Stomach (tissue), 8 donors: ENCODE measurements at regions not wholly inside any gene's neighbourhood (a gene's known extent, or its start where the extent isn't known, plus 50 kb on each side); places are given as distances from the start of the nearest gene placed in this dataset.

Source experiments
- DNase-seq, 2 donors: peaks; one replicate each; pipeline versions ENCODE4 v3.0.0 to v3.0.0-alpha.2; 2013 to 2019
- H3K27ac ChIP-seq, 5 donors: fragments of 200-600 bp in 4 of 5; sonication (generic) in 4 of 5; one replicate each; pipeline ENCODE4 v1.5.1; 2013 to 2019; ENCODE audit warnings: mild to moderate bottlenecking in 1 of 5, moderate library complexity in 1 of 5
- H3K27me3 ChIP-seq, 3 donors: fragments of 200-600 bp; sonication (generic); one replicate each; pipeline ENCODE4 v1.5.1; 2017 to 2019; ENCODE audit warnings: mixed run types in 1 of 3
- H3K36me3 ChIP-seq, 4 donors: fragments of 200-600 bp; sonication (generic); 1 replicate in 3 of 4; 2 replicates in 1 of 4; pipeline ENCODE4 v1.5.1; 2016 to 2019
- H3K4me1 ChIP-seq, 4 donors: fragments of 200-600 bp; sonication (generic); one replicate each; pipeline ENCODE4 v1.5.1; 2016 to 2019
- H3K4me3 ChIP-seq, 4 donors: fragments of 200-600 bp; sonication (generic) in 3 of 4; one replicate each; pipeline ENCODE4 v1.5.1; 2016 to 2019; ENCODE audit warnings: mild to moderate bottlenecking in 1 of 4
- H3K9me3 ChIP-seq, 4 donors: fragments of 200-600 bp; sonication (generic); one replicate each; pipeline ENCODE4 v1.5.1; 2016 to 2019
- EP300 ChIP-seq: sonication (generic); formaldehyde crosslinking; IDR thresholded peaks from one replicate; pipeline ENCODE4 v1.6.1; 2017; ENCODE audit warnings: antibody characterized with exemption
- POLR2A ChIP-seq, 4 donors: fragments of 450-650 bp; IDR thresholded peaks; one replicate each; pipeline ENCODE4 v1.6.1; 2016; ENCODE audit warnings: antibody characterized with exemption in 4 of 4, control low read depth in 2 of 4, mild to moderate bottlenecking in 1 of 4, moderate library complexity in 1 of 4
- POLR2AphosphoS5 ChIP-seq, 3 donors: sonication (generic); formaldehyde crosslinking; IDR thresholded peaks; one replicate each; pipeline ENCODE4 v1.6.1; 2016; ENCODE audit warnings: antibody characterized with exemption in 3 of 3
- WGBS, 5 donors: extraction: QIAGEN DNeasy Blood & Tissue Kit in 3 of 5; methylation state at CpG; one replicate each; pipeline versions ENCODE4 v1.1.5 to v1.1.7; 2013 to 2018; 5-methylcytosine and 5-hydroxymethylcytosine counted together
- intact Hi-C: fragments of 100-400 bp; cut with DNase I; formaldehyde crosslinking; loops from one replicate; pipeline ENCODE4 v1.15.1; 2023; ENCODE audit warnings: low total_unique reads
- TF ChIP-seq, protein P1 (sequence below), 7 experiments: fragments of 450-650 bp in 4 of 7; fragments of 200-600 bp in 3 of 7; sonication (generic) in 3 of 7; IDR thresholded peaks; one replicate each; pipeline ENCODE4 v1.5.1; 2016 to 2019; ENCODE audit warnings: antibody characterized with exemption in 7 of 7, control low read depth in 2 of 7, mild to moderate bottlenecking in 1 of 7
- donor health status: healthy with polysubstance abuse.
- donor health status: Bipolar disorder and iron deficiency.
- donor health status: healthy.

DNA sequence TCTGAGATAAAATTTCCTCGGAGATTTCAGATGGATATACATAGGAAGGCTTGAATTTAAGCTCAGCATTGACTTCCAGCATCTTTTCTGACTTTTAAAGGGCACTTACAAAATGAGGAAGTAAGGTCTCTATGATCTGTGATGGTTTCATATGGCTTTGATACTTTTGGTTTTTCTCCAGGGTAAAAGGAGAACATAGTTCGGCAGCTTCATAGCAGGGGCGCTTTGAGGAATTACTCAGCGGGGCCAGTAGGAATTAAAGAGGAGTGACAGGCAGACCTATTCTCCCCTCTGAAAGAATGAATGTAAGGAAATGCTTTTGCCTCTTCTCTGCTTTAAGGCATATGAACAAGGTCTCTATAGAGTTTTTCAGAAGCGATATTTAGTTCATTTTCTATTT is 80.0 kb upstream of the PCDH15 start:
- no peak for DNase-seq
- TF ChIP-seq POLR2AphosphoS5 (IDR thresholded peaks at IDR 0.05) (no peak), EP300 (no peak), POLR2A (IDR thresholded peaks at IDR 0.05) (no peak)
- TF ChIP-seq, protein P1, sequence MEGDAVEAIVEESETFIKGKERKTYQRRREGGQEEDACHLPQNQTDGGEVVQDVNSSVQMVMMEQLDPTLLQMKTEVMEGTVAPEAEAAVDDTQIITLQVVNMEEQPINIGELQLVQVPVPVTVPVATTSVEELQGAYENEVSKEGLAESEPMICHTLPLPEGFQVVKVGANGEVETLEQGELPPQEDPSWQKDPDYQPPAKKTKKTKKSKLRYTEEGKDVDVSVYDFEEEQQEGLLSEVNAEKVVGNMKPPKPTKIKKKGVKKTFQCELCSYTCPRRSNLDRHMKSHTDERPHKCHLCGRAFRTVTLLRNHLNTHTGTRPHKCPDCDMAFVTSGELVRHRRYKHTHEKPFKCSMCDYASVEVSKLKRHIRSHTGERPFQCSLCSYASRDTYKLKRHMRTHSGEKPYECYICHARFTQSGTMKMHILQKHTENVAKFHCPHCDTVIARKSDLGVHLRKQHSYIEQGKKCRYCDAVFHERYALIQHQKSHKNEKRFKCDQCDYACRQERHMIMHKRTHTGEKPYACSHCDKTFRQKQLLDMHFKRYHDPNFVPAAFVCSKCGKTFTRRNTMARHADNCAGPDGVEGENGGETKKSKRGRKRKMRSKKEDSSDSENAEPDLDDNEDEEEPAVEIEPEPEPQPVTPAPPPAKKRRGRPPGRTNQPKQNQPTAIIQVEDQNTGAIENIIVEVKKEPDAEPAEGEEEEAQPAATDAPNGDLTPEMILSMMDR (IDR thresholded peaks at IDR 0.05), result no peak
- H3K4me1 ChIP-seq, result no peaks in the 10 kb centered on the region
- no peak overlapping the region for H3K4me3 ChIP-seq
- H3K9me3 ChIP-seq, result peaks cover 0 to 1% (median 0%) of the 10 kb centered on the region in 4 donors
- H3K27ac ChIP-seq, result no peak overlapping the region
- intact Hi-C loops, result no loop called here
- 59 to 71% (median 61%) methylated on average over 5 of the region's 5 CpGs for WGBS, 5 donors
- no peaks in the 10 kb centered on the region for H3K27me3 ChIP-seq
- H3K36me3 ChIP-seq, result no peaks in the 10 kb centered on the region

DNA sequence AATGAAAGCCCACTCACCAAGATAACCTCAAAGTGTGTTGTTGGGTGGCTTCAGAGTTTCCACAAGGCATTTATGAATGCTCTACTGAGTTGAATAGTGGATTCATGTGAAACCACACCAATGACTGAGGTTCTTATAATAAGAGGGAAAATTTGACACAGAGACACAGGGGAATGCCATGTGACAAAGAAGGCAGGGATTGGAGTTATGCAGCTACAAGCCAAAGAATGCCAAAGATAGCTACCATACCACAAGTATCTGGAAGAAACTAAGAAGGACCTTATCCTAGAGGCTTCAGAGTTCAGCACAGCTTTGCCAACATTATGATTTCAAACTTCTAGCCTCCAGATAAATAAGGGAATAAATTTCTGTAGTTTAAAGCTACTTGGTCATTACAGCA is 68.0 kb upstream of the PCDH15 start:
- H3K27me3 ChIP-seq, result no peaks in the 10 kb centered on the region
- no peaks in the 10 kb centered on the region for H3K4me1 ChIP-seq
- intact Hi-C loops, result no loop called here

DNA sequence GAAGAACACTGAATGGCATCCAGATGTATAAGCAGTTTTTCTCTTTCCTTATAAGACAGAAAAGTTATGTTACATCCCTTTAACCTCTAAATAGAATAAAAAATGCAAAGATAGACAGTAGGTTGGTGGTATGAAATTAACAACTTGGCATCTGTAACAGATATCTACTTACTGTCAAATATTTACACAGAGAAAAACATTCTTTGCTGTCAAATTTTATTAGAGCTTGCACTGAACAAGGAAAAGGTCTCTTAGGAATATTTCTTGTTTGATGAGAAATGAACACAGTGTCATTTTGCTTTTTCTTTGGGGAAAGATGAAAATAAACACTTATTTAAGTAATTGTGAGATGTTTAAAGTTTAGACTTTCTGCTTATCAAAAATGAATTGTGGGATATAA is 65.6 kb upstream of the PCDH15 start:
- intact Hi-C loops, result no loop called here
- no peaks in the 10 kb centered on the region for H3K27me3 ChIP-seq
- H3K4me1 ChIP-seq, result no peaks in the 10 kb centered on the region
- no peak overlapping the region for H3K27ac ChIP-seq
- no peak overlapping the region for H3K4me3 ChIP-seq
- peaks cover 0 to 6% (median 0%) of the 10 kb centered on the region in 4 donors for H3K9me3 ChIP-seq
- TF ChIP-seq POLR2A (IDR thresholded peaks at IDR 0.05) (no peak), POLR2AphosphoS5 (IDR thresholded peaks at IDR 0.05) (no peak), EP300 (no peak)
- TF ChIP-seq, protein P1 (IDR thresholded peaks at IDR 0.05), result no peak
- H3K36me3 ChIP-seq, result no peaks in the 10 kb centered on the region
- no peak for DNase-seq

More for the DNA sequence above, 68.0 kb upstream of the PCDH15 start:
- Histone ChIP-seq H3K36me3 (no peaks in the 10 kb centered on the region), H3K27ac (no peak overlapping the region), H3K9me3 (peaks cover 0 to 6% (median 0%) of the 10 kb centered on the region in 4 donors), H3K4me3 (no peak overlapping the region)
- no peak for DNase-seq
- TF ChIP-seq, protein P1 (IDR thresholded peaks at IDR 0.05), result no peak
- TF ChIP-seq POLR2A (IDR thresholded peaks at IDR 0.05), result no peak
- TF ChIP-seq POLR2AphosphoS5 (IDR thresholded peaks at IDR 0.05), result no peak
- no peak for TF ChIP-seq EP300

DNA sequence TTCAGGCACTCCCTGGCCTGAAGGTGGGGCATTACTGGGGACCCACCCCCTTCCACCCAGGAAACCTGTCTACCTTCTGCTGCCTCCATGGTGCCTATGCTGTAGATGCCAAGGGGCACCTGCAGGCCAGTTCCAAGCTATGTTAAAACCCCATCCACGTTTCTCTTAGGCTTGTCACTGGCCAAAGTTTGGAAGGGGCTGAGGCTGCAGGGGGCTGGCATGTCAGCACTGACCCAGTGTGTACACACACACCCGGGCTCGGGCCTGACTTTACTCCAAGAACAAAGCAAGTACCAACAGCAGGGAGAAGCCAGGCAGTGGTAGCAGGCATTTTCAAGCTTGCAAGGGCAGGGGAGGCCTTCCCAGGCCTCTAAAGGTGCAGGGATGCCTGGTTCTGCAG is 53.8 kb upstream of the PCDH15 start:
- intact Hi-C loops, result no loop called here
- peaks cover 0 to 7% (median 3%) of the 10 kb centered on the region in 4 donors for H3K9me3 ChIP-seq
- WGBS, 5 donors, result 62 to 71% (median 68%) methylated on average over 1 to 3 of the region's 3 CpGs
- H3K27me3 ChIP-seq, result no peaks in the 10 kb centered on the region
- H3K4me3 ChIP-seq, result no peak overlapping the region
- TF ChIP-seq, protein P1 (IDR thresholded peaks at IDR 0.05), result no peak
- no peak for TF ChIP-seq POLR2A (IDR thresholded peaks at IDR 0.05)
- TF ChIP-seq POLR2AphosphoS5 (IDR thresholded peaks at IDR 0.05), result no peak
- TF ChIP-seq EP300, result no peak
- no peak overlapping the region for H3K27ac ChIP-seq
- no peaks in the 10 kb centered on the region for H3K36me3 ChIP-seq
- no peaks in the 10 kb centered on the region for H3K4me1 ChIP-seq
- no peak for DNase-seq
